CD4-positive, alpha-beta T cell (primary cell): ENCODE measurements at regions not wholly inside any gene's neighbourhood (a gene's known extent, or its start where the extent isn't known, plus 50 kb on each side); places are given as distances from the start of the nearest gene placed in this dataset.

Experiments
- ATAC-seq: fragments of 200-7000 bp; cut with Tn5 transposase; one replicate; pipeline ENCODE4 v1.10.0; 2022; ENCODE audit warnings: mild to moderate bottlenecking; ENCODE audit not compliant: poor library complexity
- CTCF ChIA-PET: fragments of 350-600 bp; sonication (Branson Sonifier 250); formaldehyde crosslinking; loops from one replicate; lab custom pipeline; 2021; ENCODE audit warnings: antibody characterized with exemption, inconsistent platforms; lab: Charles Lee
- POLR2A ChIA-PET: fragments of 350-600 bp; sonication (Branson Sonifier 250); formaldehyde crosslinking; loops from one replicate; lab custom pipeline; 2021; ENCODE audit warnings: antibody characterized with exemption, inconsistent platforms; lab: Charles Lee
- DNase-seq, 14 experiments: peaks; one replicate each; pipeline ENCODE4 v3.0.0-alpha.2; 2013 to 2020; ENCODE audit warnings: mixed read lengths in 2 of 14
- H3K27ac ChIP-seq, 2 donors: one replicate each; pipeline versions ENCODE4 v1.5.1 to v1.7.0; 2013; ENCODE audit warnings: low read length in 2 of 2, low read depth in 1 of 2, mild to moderate bottlenecking in 1 of 2
- H3K27me3 ChIP-seq, 2 experiments: 1 replicate in 1 of 2; 2 replicates in 1 of 2; pipeline versions ENCODE4 v1.6.1 to v1.7.0; 2013; ENCODE audit warnings: low read length in 2 of 2, control low read depth in 1 of 2, mild to moderate bottlenecking in 1 of 2, moderate library complexity in 1 of 2; ENCODE audit not compliant: insufficient read depth in 2 of 2, control insufficient read depth in 1 of 2
- H3K36me3 ChIP-seq: one replicate; pipeline ENCODE4 v1.6.1; 2013; ENCODE audit warnings: low read length, control low read depth; ENCODE audit not compliant: insufficient read depth
- H3K4me1 ChIP-seq: one replicate; pipeline ENCODE4 v1.6.1; 2013; ENCODE audit warnings: low read length, control low read depth; ENCODE audit not compliant: insufficient read depth
- H3K4me3 ChIP-seq: one replicate; pipeline ENCODE4 v1.5.1; 2013; ENCODE audit warnings: mild to moderate bottlenecking, low read length, moderate library complexity
- H3K9me3 ChIP-seq, 2 experiments: 1 replicate in 1 of 2; 2 replicates in 1 of 2; pipeline versions ENCODE4 v1.6.1 to v1.7.0; 2013; ENCODE audit warnings: low read length in 2 of 2, mild to moderate bottlenecking in 2 of 2, control low read depth in 1 of 2, moderate library complexity in 1 of 2; ENCODE audit not compliant: control insufficient read depth in 1 of 2, insufficient read depth in 1 of 2
- H3K27ac Mint-ChIP-seq: one replicate; pipeline ENCODE4 v1.8.0; 2020; ENCODE audit warnings: mixed read lengths
- H3K27me3 Mint-ChIP-seq: one replicate; pipeline ENCODE4 v1.8.0; 2021; ENCODE audit warnings: mixed read lengths
- H3K36me3 Mint-ChIP-seq: one replicate; pipeline ENCODE4 v1.8.0; 2021; ENCODE audit warnings: low read depth, mixed read lengths
- H3K4me1 Mint-ChIP-seq: one replicate; pipeline ENCODE4 v1.8.0; 2021; ENCODE audit warnings: low read depth, mixed read lengths
- H3K4me3 Mint-ChIP-seq: one replicate; pipeline ENCODE4 v1.8.0; 2020; ENCODE audit warnings: mild to moderate bottlenecking, mixed read lengths
- H3K9me3 Mint-ChIP-seq: one replicate; pipeline ENCODE4 v1.8.0; 2020; ENCODE audit warnings: mixed read lengths
- intact Hi-C, 2 experiments: fragments of 100-400 bp; cut with DNase I in 1 of 2; cut with micrococcal nuclease in 1 of 2; formaldehyde crosslinking; loops; one replicate each; pipeline versions ENCODE4 v1.15.1 to v1.9.0; 2023 to 2025; cut with DNase I, micrococcal nuclease
- TF ChIP-seq, protein P1 (sequence below): fragments of 200-600 bp; IDR thresholded peaks from one replicate; pipeline ENCODE4 v1.8.0; 2022; ENCODE audit warnings: antibody characterized with exemption, mild to moderate bottlenecking

DNA sequence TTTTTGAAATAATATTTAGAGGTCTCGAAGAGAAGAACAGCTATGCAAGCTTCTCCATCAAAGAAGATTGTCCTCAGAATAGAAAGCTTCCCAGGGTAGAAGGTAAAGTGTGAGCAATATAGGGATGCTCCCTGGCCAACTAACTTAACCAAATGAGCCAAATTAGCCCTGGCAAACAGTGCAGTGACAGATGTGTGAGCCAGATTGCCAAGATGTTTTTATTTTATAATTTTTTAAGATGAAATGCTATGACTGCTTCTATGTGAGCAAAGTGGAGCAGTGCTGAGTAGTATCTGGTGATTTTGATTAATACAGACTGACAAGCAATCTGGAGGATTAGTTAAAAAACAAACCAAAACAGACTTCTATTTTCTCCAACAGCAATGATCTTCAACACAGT is 202.1 kb downstream of the NOVA1 start:
- no peak overlapping the region for H3K27ac Mint-ChIP-seq
- DNase-seq (no peak), ATAC-seq (no peak)
- H3K4me3 ChIP-seq, result no peak overlapping the region
- TF ChIP-seq, protein P1, sequence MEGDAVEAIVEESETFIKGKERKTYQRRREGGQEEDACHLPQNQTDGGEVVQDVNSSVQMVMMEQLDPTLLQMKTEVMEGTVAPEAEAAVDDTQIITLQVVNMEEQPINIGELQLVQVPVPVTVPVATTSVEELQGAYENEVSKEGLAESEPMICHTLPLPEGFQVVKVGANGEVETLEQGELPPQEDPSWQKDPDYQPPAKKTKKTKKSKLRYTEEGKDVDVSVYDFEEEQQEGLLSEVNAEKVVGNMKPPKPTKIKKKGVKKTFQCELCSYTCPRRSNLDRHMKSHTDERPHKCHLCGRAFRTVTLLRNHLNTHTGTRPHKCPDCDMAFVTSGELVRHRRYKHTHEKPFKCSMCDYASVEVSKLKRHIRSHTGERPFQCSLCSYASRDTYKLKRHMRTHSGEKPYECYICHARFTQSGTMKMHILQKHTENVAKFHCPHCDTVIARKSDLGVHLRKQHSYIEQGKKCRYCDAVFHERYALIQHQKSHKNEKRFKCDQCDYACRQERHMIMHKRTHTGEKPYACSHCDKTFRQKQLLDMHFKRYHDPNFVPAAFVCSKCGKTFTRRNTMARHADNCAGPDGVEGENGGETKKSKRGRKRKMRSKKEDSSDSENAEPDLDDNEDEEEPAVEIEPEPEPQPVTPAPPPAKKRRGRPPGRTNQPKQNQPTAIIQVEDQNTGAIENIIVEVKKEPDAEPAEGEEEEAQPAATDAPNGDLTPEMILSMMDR, result no peak
- H3K4me1 ChIP-seq, result no peaks in the 10 kb centered on the region
- peaks cover 4 to 7% of the 10 kb centered on the region in 2 experiments for H3K9me3 ChIP-seq
- H3K36me3 ChIP-seq, result no peaks in the 10 kb centered on the region
- H3K27me3 Mint-ChIP-seq, result no peaks in the 10 kb centered on the region
- ChIA-PET CTCF (no interaction called here), POLR2A (interaction anchor here (0.7 kb wide), 1 partner anchor 16 kb away, joined by 4 read pairs; no protein-coding TSS in a partner anchor)
- intact Hi-C loops, result no loop called here
- no peak overlapping the region for H3K27ac ChIP-seq
- H3K4me1 Mint-ChIP-seq, result no peaks in the 10 kb centered on the region
- H3K27me3 ChIP-seq, result no peaks in the 10 kb centered on the region
- peaks cover 13% of the 10 kb centered on the region for H3K9me3 Mint-ChIP-seq
- H3K4me3 Mint-ChIP-seq, result no peak overlapping the region
- no peaks in the 10 kb centered on the region for H3K36me3 Mint-ChIP-seq

DNA sequence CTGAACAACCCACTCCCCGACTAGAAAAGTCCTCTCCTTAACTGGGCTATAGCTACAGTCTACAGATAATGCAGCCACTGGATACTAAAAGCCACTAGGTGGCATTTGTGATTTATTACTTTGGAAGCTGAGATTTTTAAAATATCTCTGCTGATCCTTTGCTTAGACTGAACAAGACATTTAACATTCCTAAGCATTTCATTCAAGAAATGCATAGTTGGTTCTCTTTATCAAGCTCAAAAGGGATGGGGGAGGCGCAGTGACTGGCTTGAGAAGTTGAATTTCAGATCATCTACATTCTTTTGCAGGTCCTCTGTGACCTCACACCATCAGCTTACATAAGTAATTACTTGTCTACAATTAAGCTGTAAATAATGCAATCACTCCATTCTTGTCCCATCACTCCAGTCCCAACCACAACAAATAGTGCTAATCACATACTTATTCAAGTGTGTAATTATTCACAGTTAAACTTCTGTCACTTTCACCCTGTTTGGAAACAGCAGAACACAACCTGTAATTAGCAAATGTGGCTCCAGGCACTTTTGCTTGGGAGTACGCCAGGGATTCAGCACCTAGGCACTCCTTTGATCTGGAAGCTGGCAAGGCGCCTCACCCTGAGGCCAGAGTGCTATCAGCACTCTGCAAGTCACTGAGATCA is 203.6 kb downstream of the NOVA1 start:
- H3K27ac ChIP-seq, result no peak overlapping the region
- no peaks in the 10 kb centered on the region for H3K27me3 Mint-ChIP-seq
- ChIA-PET POLR2A (no interaction called here), CTCF (no interaction called here)
- intact Hi-C loops, result no loop called here
- DNase-seq (no peak), ATAC-seq (no peak)
- H3K9me3 ChIP-seq, result peaks cover 0 to 7% of the 10 kb centered on the region in 2 experiments
- no peaks in the 10 kb centered on the region for H3K36me3 ChIP-seq
- H3K27me3 ChIP-seq, result no peaks in the 10 kb centered on the region
- no peaks in the 10 kb centered on the region for H3K4me1 Mint-ChIP-seq
- peaks cover 13% of the 10 kb centered on the region for H3K9me3 Mint-ChIP-seq
- TF ChIP-seq, protein P1, result no peak
- H3K4me3 ChIP-seq, result no peak overlapping the region
- H3K4me1 ChIP-seq, result no peaks in the 10 kb centered on the region
- no peak overlapping the region for H3K27ac Mint-ChIP-seq
- H3K4me3 Mint-ChIP-seq, result no peak overlapping the region
- no peaks in the 10 kb centered on the region for H3K36me3 Mint-ChIP-seq

DNA sequence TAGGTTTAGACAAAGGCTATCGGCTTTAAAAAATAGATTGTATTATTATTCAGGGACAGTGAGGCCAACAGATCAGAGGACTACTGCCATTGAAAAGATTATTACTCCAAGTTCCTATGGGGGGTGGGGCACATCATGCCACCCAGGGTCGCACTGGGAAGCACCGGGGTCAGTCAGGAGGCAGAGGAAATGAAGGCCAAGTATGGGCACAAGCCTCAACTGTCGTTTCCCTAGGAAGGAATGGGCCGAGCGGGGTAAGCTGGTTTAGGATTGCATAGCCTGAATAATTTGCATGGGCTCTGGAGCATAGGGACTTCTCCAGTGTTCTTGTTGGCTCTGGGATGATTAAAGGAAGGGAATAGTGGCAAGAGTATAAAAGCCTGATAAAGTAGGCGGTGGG is 205.3 kb downstream of the NOVA1 start:
- H3K36me3 ChIP-seq, result no peaks in the 10 kb centered on the region
- H3K9me3 ChIP-seq, result peaks cover 0 to 7% of the 10 kb centered on the region in 2 experiments
- Mint-ChIP-seq H3K36me3 (no peaks in the 10 kb centered on the region), H3K9me3 (peaks cover 14% of the 10 kb centered on the region), H3K4me3 (no peak overlapping the region), H3K27me3 (no peaks in the 10 kb centered on the region), H3K27ac (no peak overlapping the region), H3K4me1 (no peaks in the 10 kb centered on the region)
- no peak overlapping the region for H3K27ac ChIP-seq
- ChIA-PET CTCF (no interaction called here), POLR2A (no interaction called here)
- no peaks in the 10 kb centered on the region for H3K27me3 ChIP-seq
- DNase-seq (no peak), ATAC-seq (no peak)
- H3K4me3 ChIP-seq, result no peak overlapping the region
- intact Hi-C loops, result no loop called here
- no peaks in the 10 kb centered on the region for H3K4me1 ChIP-seq
- TF ChIP-seq, protein P1, result no peak
